Activated naive CD4-positive, alpha-beta T cell (primary cell): ENCODE measurements at regions not wholly inside any gene's neighbourhood (a gene's known extent, or its start where the extent isn't known, plus 50 kb on each side); places are given as distances from the start of the nearest gene placed in this dataset.

Experiments
- DNase-seq, 4 experiments: peaks; one replicate each; lab custom pipeline; 2025; lab: John Stamatoyannopoulos, UW

GRCh38 chr3:150216866-150217600, 191.1 kb upstream of the TSC22D2 start:
- DNase-seq: no peak

GRCh38 chr3:150216041-150216811, 191.9 kb upstream of the TSC22D2 start:
- no peak for DNase-seq

- DNase-seq: no peak
Measured at GRCh38 chr3:150215616-150216015, 192.5 kb upstream of the TSC22D2 start.

GRCh38 chr3:150213577-150213976, 194.5 kb upstream of the TSC22D2 start:
- no peak for DNase-seq

GRCh38 chr3:150210461-150211110, 197.5 kb upstream of the TSC22D2 start:
- no peak for DNase-seq

- no peak for DNase-seq
Measured at GRCh38 chr3:150203273-150203672, 204.8 kb upstream of the TSC22D2 start.

- no peak for DNase-seq
Measured at GRCh38 chr3:150202711-150203110, 205.4 kb upstream of the TSC22D2 start.

- DNase-seq: no peak
Measured at GRCh38 chr3:150194957-150195356, 213.1 kb upstream of the TSC22D2 start.

GRCh38 chr3:150194513-150194912, 213.6 kb upstream of the TSC22D2 start:
- no peak for DNase-seq

GRCh38 chr3:150184426-150185071, 213.9 kb upstream of the PFN2 start:
- no peak for DNase-seq

- peak in 2 of 4 experiments; percentile 0 to 10 for DNase-seq
Measured at GRCh38 chr3:150183678-150184425, 213.2 kb upstream of the PFN2 start.

- DNase-seq: no peak
Measured at GRCh38 chr3:150180334-150180733, 209.6 kb upstream of the PFN2 start.

- DNase-seq: no peak
Measured at GRCh38 chr3:150179330-150179729, 208.6 kb upstream of the PFN2 start.

GRCh38 chr3:150177673-150178381, 207.1 kb upstream of the PFN2 start:
- no peak for DNase-seq

- no peak for DNase-seq
Measured at GRCh38 chr3:150174179-150174578, 203.5 kb upstream of the PFN2 start.

GRCh38 chr3:150172356-150172755, 201.7 kb upstream of the PFN2 start:
- no peak for DNase-seq

GRCh38 chr3:150170852-150171520, 200.3 kb upstream of the PFN2 start:
- no peak for DNase-seq

- no peak for DNase-seq
Measured at GRCh38 chr3:150169330-150169940, 198.7 kb upstream of the PFN2 start.

GRCh38 chr3:150168698-150169097, 198.0 kb upstream of the PFN2 start:
- DNase-seq: no peak
